ENCODE measurements at regions not wholly inside any gene's neighbourhood (a gene's known extent, or its start where the extent isn't known, plus 50 kb on each side); places are given as distances from the start of the nearest gene placed in this dataset.

- Histone ChIP-seq H3K4me1 (ENCODE audit: control insufficient read depth in 3 of 3, insufficient read depth in 2 of 3, low read depth in 1 of 3, low read length in 2 of 3) (no peaks in the 10 kb centered on the region), H3K4me3 (ENCODE audit: low read depth in 1 of 3, low read length in 3 of 3) (no peak overlapping the region), H3K9me3 (ENCODE audit: control insufficient read depth in 2 of 2, insufficient read depth in 1 of 2, low read depth in 1 of 2, low read length in 1 of 2) (no peaks in the 10 kb centered on the region), H3K27ac (ENCODE audit: low read depth in 1 of 3, low read length in 2 of 3) (no peak overlapping the region), H3K36me3 (ENCODE audit: control insufficient read depth in 3 of 3, insufficient read depth in 2 of 3, low read depth in 1 of 3, low read length in 3 of 3) (no peaks in the 10 kb centered on the region), H3K27me3 (ENCODE audit: control insufficient read depth in 3 of 3, insufficient read depth in 3 of 3, low read length in 3 of 3) (no peaks in the 10 kb centered on the region)
- no peak for FAIRE-seq
- DNase-seq: no peak
- 40 to 56% (median 49%) methylated on average over 3 of the region's 3 CpGs for WGBS, 3 donors
Observed at GRCh38 chr22:34738661-34739400, 327.1 kb upstream of the ISX start.

GRCh38 chr22:34743110-34743751 is 322.7 kb upstream of the ISX start:
- no peak for DNase-seq
- Histone ChIP-seq H3K27ac (ENCODE audit: low read depth in 1 of 3, low read length in 2 of 3) (no peak overlapping the region), H3K27me3 (ENCODE audit: control insufficient read depth in 3 of 3, insufficient read depth in 3 of 3, low read length in 3 of 3) (no peaks in the 10 kb centered on the region), H3K9me3 (ENCODE audit: control insufficient read depth in 2 of 2, insufficient read depth in 1 of 2, low read depth in 1 of 2, low read length in 1 of 2) (no peaks in the 10 kb centered on the region), H3K36me3 (ENCODE audit: control insufficient read depth in 3 of 3, insufficient read depth in 2 of 3, low read depth in 1 of 3, low read length in 3 of 3) (no peaks in the 10 kb centered on the region), H3K4me1 (ENCODE audit: control insufficient read depth in 3 of 3, insufficient read depth in 2 of 3, low read depth in 1 of 3, low read length in 2 of 3) (no peaks in the 10 kb centered on the region), H3K4me3 (ENCODE audit: low read depth in 1 of 3, low read length in 3 of 3) (no peak overlapping the region)
- 74 to 79% (median 79%) methylated on average over 6 of the region's 6 CpGs for WGBS, 3 donors
- FAIRE-seq: no peak

- DNase-seq: no peak
- no peaks in the 10 kb centered on the region for H3K27me3 ChIP-seq (ENCODE audit: control insufficient read depth in 3 of 3, insufficient read depth in 3 of 3, low read length in 3 of 3)
- H3K9me3 ChIP-seq (ENCODE audit: control insufficient read depth in 2 of 2, insufficient read depth in 1 of 2, low read depth in 1 of 2, low read length in 1 of 2): no peaks in the 10 kb centered on the region
- FAIRE-seq: no peak
- H3K4me3 ChIP-seq (ENCODE audit: low read depth in 1 of 3, low read length in 3 of 3): no peak overlapping the region
- WGBS, 3 donors: 76 to 82% (median 81%) methylated on average over 8 of the region's 8 CpGs
- no peak overlapping the region for H3K27ac ChIP-seq (ENCODE audit: low read depth in 1 of 3, low read length in 2 of 3)
- H3K36me3 ChIP-seq (ENCODE audit: control insufficient read depth in 3 of 3, insufficient read depth in 2 of 3, low read depth in 1 of 3, low read length in 3 of 3): no peaks in the 10 kb centered on the region
- no peaks in the 10 kb centered on the region for H3K4me1 ChIP-seq (ENCODE audit: control insufficient read depth in 3 of 3, insufficient read depth in 2 of 3, low read depth in 1 of 3, low read length in 2 of 3)
Observed at GRCh38 chr22:34760276-34761008, 305.5 kb upstream of the ISX start.

GRCh38 chr22:34761111-34761510 is 304.8 kb upstream of the ISX start:
- DNase-seq: no peak
- H3K4me1 ChIP-seq (ENCODE audit: control insufficient read depth in 3 of 3, insufficient read depth in 2 of 3, low read depth in 1 of 3, low read length in 2 of 3): no peaks in the 10 kb centered on the region
- H3K27ac ChIP-seq (ENCODE audit: low read depth in 1 of 3, low read length in 2 of 3): no peak overlapping the region
- no peaks in the 10 kb centered on the region for H3K27me3 ChIP-seq (ENCODE audit: control insufficient read depth in 3 of 3, insufficient read depth in 3 of 3, low read length in 3 of 3)
- no peaks in the 10 kb centered on the region for H3K9me3 ChIP-seq (ENCODE audit: control insufficient read depth in 2 of 2, insufficient read depth in 1 of 2, low read depth in 1 of 2, low read length in 1 of 2)
- H3K36me3 ChIP-seq (ENCODE audit: control insufficient read depth in 3 of 3, insufficient read depth in 2 of 3, low read depth in 1 of 3, low read length in 3 of 3): no peaks in the 10 kb centered on the region
- FAIRE-seq: no peak
- H3K4me3 ChIP-seq (ENCODE audit: low read depth in 1 of 3, low read length in 3 of 3): no peak overlapping the region
- WGBS, 3 donors: 58 to 68% (median 66%) methylated on average over 6 of the region's 6 CpGs

- DNase-seq: no peak
- no peaks in the 10 kb centered on the region for H3K4me1 ChIP-seq (ENCODE audit: control insufficient read depth in 3 of 3, insufficient read depth in 2 of 3, low read depth in 1 of 3, low read length in 2 of 3)
- no peak overlapping the region for H3K4me3 ChIP-seq (ENCODE audit: low read depth in 1 of 3, low read length in 3 of 3)
- no peaks in the 10 kb centered on the region for H3K9me3 ChIP-seq (ENCODE audit: control insufficient read depth in 2 of 2, insufficient read depth in 1 of 2, low read depth in 1 of 2, low read length in 1 of 2)
- H3K36me3 ChIP-seq (ENCODE audit: control insufficient read depth in 3 of 3, insufficient read depth in 2 of 3, low read depth in 1 of 3, low read length in 3 of 3): no peaks in the 10 kb centered on the region
- FAIRE-seq: no peak
- no peak overlapping the region for H3K27ac ChIP-seq (ENCODE audit: low read depth in 1 of 3, low read length in 2 of 3)
- WGBS, 3 donors: 20 to 43% (median 33%) methylated on average over 1 of the region's 1 CpG
- no peaks in the 10 kb centered on the region for H3K27me3 ChIP-seq (ENCODE audit: control insufficient read depth in 3 of 3, insufficient read depth in 3 of 3, low read length in 3 of 3)
Observed at GRCh38 chr22:34763496-34763895, 302.5 kb upstream of the ISX start.

GRCh38 chr22:34765115-34765514 is 300.8 kb upstream of the ISX start:
- Histone ChIP-seq H3K4me1 (ENCODE audit: control insufficient read depth in 3 of 3, insufficient read depth in 2 of 3, low read depth in 1 of 3, low read length in 2 of 3) (no peaks in the 10 kb centered on the region), H3K27ac (ENCODE audit: low read depth in 1 of 3, low read length in 2 of 3) (no peak overlapping the region), H3K4me3 (ENCODE audit: low read depth in 1 of 3, low read length in 3 of 3) (no peak overlapping the region), H3K9me3 (ENCODE audit: control insufficient read depth in 2 of 2, insufficient read depth in 1 of 2, low read depth in 1 of 2, low read length in 1 of 2) (no peaks in the 10 kb centered on the region), H3K27me3 (ENCODE audit: control insufficient read depth in 3 of 3, insufficient read depth in 3 of 3, low read length in 3 of 3) (no peaks in the 10 kb centered on the region), H3K36me3 (ENCODE audit: control insufficient read depth in 3 of 3, insufficient read depth in 2 of 3, low read depth in 1 of 3, low read length in 3 of 3) (no peaks in the 10 kb centered on the region)
- WGBS, 3 donors: 64 to 73% (median 73%) methylated on average over 2 of the region's 2 CpGs
- FAIRE-seq (no peak), DNase-seq (no peak)

- Histone ChIP-seq H3K4me3 (ENCODE audit: low read depth in 1 of 3, low read length in 3 of 3) (no peak overlapping the region), H3K36me3 (ENCODE audit: control insufficient read depth in 3 of 3, insufficient read depth in 2 of 3, low read depth in 1 of 3, low read length in 3 of 3) (no peaks in the 10 kb centered on the region), H3K9me3 (ENCODE audit: control insufficient read depth in 2 of 2, insufficient read depth in 1 of 2, low read depth in 1 of 2, low read length in 1 of 2) (no peaks in the 10 kb centered on the region), H3K27ac (ENCODE audit: low read depth in 1 of 3, low read length in 2 of 3) (no peak overlapping the region), H3K4me1 (ENCODE audit: control insufficient read depth in 3 of 3, insufficient read depth in 2 of 3, low read depth in 1 of 3, low read length in 2 of 3) (no peaks in the 10 kb centered on the region), H3K27me3 (ENCODE audit: control insufficient read depth in 3 of 3, insufficient read depth in 3 of 3, low read length in 3 of 3) (peaks cover 0 to 2% (median 0%) of the 10 kb centered on the region in 3 donors)
- FAIRE-seq (no peak), DNase-seq (no peak)
- 62 to 73% (median 66%) methylated on average over 3 of the region's 3 CpGs for WGBS, 3 donors
Observed at GRCh38 chr22:34769361-34769760, 296.6 kb upstream of the ISX start.

- Histone ChIP-seq H3K9me3 (ENCODE audit: control insufficient read depth in 2 of 2, insufficient read depth in 1 of 2, low read depth in 1 of 2, low read length in 1 of 2) (peaks cover 0 to 5% of the 10 kb centered on the region in 2 donors), H3K27me3 (ENCODE audit: control insufficient read depth in 3 of 3, insufficient read depth in 3 of 3, low read length in 3 of 3) (no peaks in the 10 kb centered on the region), H3K27ac (ENCODE audit: low read depth in 1 of 3, low read length in 2 of 3) (no peak overlapping the region), H3K4me3 (ENCODE audit: low read depth in 1 of 3, low read length in 3 of 3) (no peak overlapping the region), H3K36me3 (ENCODE audit: control insufficient read depth in 3 of 3, insufficient read depth in 2 of 3, low read depth in 1 of 3, low read length in 3 of 3) (no peaks in the 10 kb centered on the region), H3K4me1 (ENCODE audit: control insufficient read depth in 3 of 3, insufficient read depth in 2 of 3, low read depth in 1 of 3, low read length in 2 of 3) (no peaks in the 10 kb centered on the region)
- DNase-seq (no peak), FAIRE-seq (no peak)
- WGBS, 3 donors: 58 to 65% (median 63%) methylated on average over 3 of the region's 3 CpGs
Observed at GRCh38 chr22:34776817-34777216, 289.1 kb upstream of the ISX start.
